HTR-8/SVneo (cell line): ENCODE measurements at regions not wholly inside any gene's neighbourhood (a gene's known extent, or its start where the extent isn't known, plus 50 kb on each side); places are given as distances from the start of the nearest gene placed in this dataset.
"Not testable (repeated sequence)": the region's sequence is repeated elsewhere in the genome, so short reads cannot be mapped to it uniquely, and the experiment has no call there.

ENCODE experiments used
- DNase-seq: peaks from one replicate; pipeline ENCODE4 v3.0.0; 2011; ENCODE audit warnings: low spot score, mixed read lengths; ENCODE audit not compliant: insufficient read length
- FAIRE-seq: peaks from 2 replicates; lab custom pipeline; 2011; peaks lifted over from hg19 to GRCh38; lab: Jason Lieb, UNC

GRCh38 chr3:188008582-188009213 is 145.3 kb upstream of the LPP start:
- FAIRE-seq (no peak), DNase-seq (no peak)

DNA sequence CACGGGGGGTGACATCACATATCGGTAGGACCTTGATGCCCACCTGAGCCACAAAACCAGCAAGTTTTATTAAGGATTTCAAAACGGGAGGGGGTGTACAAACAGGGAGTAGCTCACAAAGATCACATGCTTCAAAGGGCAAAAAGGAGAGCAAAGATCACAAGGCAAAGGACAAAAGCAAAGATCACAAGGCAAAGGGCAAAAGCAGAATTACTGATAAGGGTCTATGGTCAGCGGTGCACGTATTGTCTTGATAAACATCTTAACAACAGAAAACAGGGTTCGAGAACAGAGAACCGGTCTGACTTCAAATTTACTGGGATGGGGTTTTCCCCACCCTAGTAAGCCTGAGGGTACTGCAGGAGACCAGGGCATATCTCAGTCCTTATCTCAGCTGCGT is 143.5 kb upstream of the LPP start:
- FAIRE-seq (no peak), DNase-seq (no peak)

DNA sequence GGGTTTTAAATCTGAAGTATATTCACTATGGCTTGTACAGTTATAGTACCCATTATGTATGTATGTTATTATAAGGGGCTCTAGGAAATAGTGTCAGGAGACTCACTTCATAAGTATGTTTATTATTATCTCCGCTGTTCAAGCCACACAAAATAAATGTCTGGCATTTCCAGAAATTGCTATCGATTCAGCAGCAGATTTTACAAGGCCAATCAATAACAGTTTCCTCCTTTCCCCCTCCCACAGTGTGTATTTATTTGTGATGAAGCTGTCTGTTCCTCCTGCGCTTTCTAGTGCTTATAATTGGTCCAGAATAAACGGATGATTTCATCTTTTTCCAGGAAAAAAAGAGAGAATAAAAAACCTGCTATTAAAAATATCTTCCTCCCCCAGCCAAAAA is 134.2 kb upstream of the LPP start:
- FAIRE-seq = no peak

GRCh38 chr3:188021041-188021440 is 132.9 kb upstream of the LPP start:
- FAIRE-seq (no peak), DNase-seq (no peak)

More for the DNA sequence above, 134.2 kb upstream of the LPP start:
- no peak for DNase-seq

- FAIRE-seq = no peak
- no peak for DNase-seq
Observed at GRCh38 chr3:188021502-188022040, 132.4 kb upstream of the LPP start.

- not testable (repeated sequence) for FAIRE-seq, DNase-seq
Observed at GRCh38 chr3:188022902-188023301, 131.1 kb upstream of the LPP start.

GRCh38 chr3:188025555-188025954 is 128.4 kb upstream of the LPP start:
- FAIRE-seq = no peak

DNA sequence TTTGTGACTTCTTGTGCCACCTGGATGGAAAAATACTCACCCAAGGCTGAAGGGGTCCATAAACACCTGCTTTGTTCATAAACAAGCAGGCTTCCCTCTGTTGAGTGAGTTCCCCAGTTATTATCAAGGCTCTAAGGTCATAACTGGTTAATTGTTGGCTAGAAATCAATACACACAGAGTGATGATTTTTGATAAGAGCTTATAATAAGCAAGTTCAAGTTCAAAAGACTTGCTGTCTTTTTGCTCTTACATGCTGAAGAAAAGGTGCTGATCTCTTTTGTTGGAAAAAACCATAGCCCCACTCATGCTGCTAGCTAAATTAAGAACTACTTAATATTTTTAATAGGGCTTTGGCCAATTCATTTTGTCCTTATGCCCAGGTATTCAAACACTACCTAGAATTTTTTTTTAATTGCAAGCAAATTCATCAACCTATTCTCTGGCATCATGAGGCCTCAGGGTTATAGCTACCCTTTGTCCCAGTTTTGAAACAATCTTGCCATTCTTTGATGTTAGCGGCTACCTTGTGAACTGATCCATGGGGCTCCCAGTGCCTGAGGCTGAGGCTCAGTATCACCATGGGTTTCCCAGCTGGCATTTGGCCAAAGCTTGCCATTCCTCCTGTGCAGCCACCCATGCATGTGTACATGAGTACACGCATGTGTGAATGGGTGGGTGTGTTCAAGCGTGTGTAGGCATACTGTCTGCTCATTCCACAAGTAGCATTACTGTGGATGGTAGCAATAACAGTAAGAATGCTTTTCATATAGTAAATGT is 127.6 kb upstream of the LPP start:
- no peak for DNase-seq
- peak; percentile 57 for FAIRE-seq

More at GRCh38 chr3:188025555-188025954, 128.4 kb upstream of the LPP start:
- no peak for DNase-seq

- no peak for DNase-seq
- no peak for FAIRE-seq
Observed at GRCh38 chr3:188031121-188031520, 122.8 kb upstream of the LPP start.

GRCh38 chr3:188034989-188035388 is 119.0 kb upstream of the LPP start:
- DNase-seq = no peak
- FAIRE-seq = no peak

- FAIRE-seq (no peak), DNase-seq (no peak)
Observed at GRCh38 chr3:188036375-188037194, 117.4 kb upstream of the LPP start.

DNA sequence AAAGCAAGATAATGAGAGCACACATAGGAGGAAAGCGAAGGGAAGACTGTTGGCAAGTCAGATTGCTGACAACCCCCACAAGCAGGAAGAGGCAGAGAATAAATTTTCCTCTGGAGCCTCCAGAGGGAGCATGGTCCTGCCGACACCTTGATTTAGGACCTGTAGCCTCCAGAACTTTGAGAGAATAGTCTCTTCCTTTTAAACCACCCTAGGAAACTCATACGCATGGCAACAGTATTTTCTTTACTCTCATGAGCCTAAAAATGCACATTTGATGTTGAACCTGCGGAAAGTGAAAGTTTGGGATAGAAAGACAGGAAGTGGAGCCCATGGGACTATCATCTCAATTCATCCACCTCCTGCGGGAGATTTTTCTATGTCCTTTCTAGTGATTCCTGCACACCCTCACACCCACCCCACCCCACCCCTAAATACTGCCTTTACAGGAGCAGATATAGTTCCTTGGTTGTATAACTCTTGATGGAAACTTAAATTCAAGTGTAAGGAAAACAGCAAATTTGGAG is 116.7 kb upstream of the LPP start:
- DNase-seq (no peak), FAIRE-seq (no peak)

DNA sequence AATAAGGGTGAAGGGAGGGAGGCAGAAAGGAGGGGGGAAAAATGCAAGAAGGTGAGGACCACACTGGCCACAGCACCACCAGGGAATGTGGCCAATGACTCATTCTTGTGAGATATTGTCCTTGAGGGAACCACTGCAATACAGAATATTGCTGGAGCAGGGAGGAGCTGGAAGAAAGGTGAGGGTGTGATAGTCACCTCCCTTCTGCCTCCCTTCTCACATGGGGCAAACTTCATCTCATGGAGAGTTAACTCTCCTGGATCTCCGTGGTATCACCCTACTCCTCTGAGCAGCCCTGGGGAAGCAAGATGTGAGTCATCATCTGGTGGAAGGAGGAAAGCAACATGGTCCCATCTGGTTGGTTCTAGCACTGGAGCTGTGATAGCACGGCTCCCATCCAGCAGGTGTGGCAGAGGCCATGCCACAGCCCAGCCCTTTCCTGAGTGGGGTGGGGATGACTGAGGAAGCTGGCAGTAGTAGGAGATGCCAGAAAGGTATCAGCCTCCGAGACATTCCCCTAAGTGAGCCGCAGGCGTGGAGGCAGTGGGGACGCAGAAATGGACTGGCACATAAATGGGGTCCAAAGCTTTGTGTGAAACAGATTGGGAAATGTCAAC is 115.9 kb upstream of the LPP start:
- no peak for DNase-seq
- FAIRE-seq = peak; percentile 51

- DNase-seq (no peak), FAIRE-seq (no peak)
Observed at GRCh38 chr3:188041193-188041592, 112.8 kb upstream of the LPP start.

DNA sequence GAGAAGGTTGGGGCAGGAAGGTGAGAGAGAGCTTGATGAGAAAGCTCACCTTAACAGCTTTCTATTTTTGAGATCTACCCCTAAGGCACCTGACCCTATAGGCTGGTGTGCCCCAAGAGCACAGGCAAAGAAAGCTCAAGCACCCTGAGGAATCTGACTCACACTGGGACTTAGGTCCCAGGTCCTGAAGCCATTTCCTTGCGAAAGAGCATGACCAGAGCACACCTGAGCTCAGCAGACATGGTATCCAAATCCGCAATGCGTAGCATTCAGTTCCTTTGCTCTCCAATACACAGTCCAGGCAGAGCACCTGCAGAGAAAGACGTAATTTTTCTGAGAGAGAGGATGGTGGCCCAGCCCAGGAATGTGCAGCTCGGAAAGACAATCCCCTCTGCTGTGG is 112.1 kb upstream of the LPP start:
- no peak for FAIRE-seq
- DNase-seq = no peak

DNA sequence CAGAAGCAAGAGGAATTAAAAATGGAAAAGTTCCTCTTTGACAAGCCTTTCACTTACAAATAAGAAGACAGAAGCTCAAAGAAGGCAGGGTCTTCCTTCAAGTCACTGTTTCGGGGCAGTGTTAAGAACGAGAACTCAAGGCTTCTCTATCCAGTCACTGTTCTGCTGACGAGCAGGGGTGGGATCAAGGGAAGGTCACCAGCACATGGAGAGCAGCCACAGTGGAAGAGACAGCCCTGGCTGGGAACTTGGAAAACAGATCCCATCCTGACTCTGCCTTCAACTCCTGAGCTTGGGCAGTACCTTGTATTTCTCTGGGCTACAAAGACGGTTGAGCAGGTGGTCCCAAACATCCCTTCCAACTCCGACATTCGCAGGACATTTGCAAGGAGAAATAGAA is 111.5 kb upstream of the LPP start:
- FAIRE-seq = no peak
- no peak for DNase-seq

DNA sequence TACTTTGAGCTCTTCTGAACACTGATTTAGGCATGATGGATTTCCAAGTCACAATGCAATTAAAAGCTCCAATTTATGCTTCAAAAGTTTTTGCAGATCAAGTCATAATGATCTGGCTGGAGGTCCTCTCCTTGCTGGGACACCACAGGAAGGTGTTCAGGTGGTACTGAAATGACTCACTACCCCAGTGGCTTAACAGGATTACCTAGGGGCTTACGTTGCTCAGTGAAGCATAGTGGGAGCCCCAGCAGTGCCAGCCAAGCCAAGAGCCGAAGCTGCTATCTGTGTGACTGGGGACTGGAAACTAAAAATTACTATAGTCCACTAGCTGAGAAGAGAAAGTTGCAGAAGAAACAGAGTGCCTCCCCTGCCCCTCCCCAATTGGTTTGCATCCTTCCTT is 110.1 kb upstream of the LPP start:
- no peak for DNase-seq
- no peak for FAIRE-seq

- DNase-seq = no peak
- no peak for FAIRE-seq
Observed at GRCh38 chr3:188046561-188047211, 107.3 kb upstream of the LPP start.

- DNase-seq = no peak
Observed at GRCh38 chr3:188047536-188047935, 106.4 kb upstream of the LPP start.

More at GRCh38 chr3:188047536-188047935, 106.4 kb upstream of the LPP start:
- no peak for FAIRE-seq
